KBM-7 (cell line): ENCODE measurements at regions not wholly inside any gene's neighbourhood (a gene's known extent, or its start where the extent isn't known, plus 50 kb on each side); places are given as distances from the start of the nearest gene placed in this dataset.

ENCODE experiments used
- DNase-seq: peaks from one replicate; pipeline ENCODE4 v3.0.0-alpha.2; 2015
- in situ Hi-C: fragments of 300-500 bp; cut with MboI; formaldehyde crosslinking; loops from 2 replicates; pipeline ENCODE4 v1.14.3; 2020; ENCODE audit warnings: low sequenced_read_pairs, low pct_unique_long_range_greater_than_20kb, mixed read lengths

DNA sequence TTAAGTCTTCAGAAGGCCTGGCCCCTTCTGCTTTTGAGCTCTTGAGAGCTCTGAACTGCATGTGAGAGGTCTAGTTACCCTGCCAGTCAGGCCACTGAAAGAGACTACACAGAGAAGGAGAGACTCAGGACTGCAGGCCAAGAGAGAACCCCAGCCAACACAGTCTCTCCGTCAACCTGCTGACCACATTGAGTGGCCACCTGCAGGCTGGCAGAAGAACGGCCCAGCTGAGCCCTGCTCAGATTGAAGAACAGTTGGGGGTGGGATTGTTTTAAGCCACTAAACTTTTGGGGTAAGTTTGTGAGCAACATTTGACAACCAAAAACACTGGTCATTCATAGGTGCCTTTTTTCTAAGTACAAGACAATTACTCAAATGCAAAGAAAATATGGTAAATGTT lies 273.5 kb upstream of the CCDC54 start:
- DNase-seq = no peak
- in situ Hi-C loops = no loop called here

DNA sequence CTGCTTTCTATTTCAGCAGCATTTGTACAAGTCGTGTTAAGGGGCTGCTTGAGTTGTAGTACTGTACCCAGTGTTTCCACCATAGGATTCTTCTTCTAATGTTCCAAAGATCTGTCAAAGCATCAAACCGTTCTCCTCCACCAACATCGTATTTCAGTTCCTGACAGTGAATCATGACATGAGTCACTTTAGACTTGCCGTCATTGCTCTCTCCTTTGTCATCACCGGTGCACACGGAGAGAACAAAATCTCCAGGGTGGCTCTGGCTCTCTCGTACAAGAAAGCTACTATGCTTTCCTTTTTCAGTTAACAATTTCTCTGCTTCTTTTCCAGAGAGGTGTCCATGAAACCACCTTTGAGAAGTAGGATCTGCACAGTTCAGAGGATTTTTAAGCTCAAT lies 270.9 kb upstream of the CCDC54 start:
- DNase-seq = no peak

DNA sequence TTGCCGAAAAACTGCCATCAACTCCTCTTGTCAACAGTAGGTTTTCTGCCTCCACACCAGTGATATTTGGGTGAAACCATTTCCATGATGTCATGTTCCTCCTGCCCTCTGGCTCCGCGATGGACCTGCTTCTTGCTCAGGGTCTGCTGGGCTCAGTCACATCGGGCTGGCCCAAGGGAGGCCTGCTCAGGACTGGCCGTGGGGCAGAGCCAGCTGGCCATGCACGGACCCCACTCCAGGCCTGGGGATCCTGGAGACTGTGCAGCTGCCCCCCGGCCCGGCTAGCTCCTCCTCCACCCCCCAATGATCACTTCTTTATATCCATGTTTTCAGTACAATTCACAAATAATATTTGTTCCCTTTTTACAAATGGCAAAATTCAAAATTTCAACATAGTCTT lies 270.3 kb upstream of the CCDC54 start:
- in situ Hi-C loops = no loop called here
- DNase-seq = no peak

More for the DNA sequence above, 270.9 kb upstream of the CCDC54 start:
- in situ Hi-C loops = no loop called here

DNA sequence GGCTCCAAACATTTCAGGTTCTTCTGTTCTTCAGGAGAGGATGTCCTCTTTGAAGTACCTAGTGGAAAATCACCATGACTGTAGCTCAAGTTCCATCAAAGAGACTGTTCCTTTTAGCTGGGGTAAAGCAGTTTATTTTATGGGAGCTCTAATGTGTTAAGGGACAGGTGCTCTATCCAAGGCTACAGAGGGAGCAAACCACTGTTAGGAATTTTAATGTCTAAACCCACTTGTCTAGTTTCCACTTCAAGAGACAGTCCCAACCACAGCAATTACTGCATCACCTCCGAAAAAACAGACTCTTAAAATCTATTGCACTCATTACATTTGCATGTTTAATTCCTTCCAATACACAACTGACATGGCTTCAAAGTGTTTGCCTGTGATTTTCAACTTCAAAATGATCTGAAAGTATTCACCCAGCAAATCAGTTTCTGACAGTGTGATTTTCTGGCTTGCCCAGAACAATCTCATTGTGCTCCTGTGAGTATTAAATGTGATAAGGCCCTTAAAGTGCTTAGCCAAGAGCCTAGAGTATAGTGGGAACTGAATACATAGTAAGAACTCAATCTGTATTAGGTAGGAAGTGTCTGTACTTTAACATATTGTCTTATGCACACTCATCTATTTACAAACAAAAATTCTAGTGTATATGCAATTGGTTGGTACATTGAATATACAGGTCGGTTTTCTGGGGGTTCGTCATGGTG lies 266.5 kb upstream of the CCDC54 start:
- in situ Hi-C loops = no loop called here
- DNase-seq = no peak

DNA sequence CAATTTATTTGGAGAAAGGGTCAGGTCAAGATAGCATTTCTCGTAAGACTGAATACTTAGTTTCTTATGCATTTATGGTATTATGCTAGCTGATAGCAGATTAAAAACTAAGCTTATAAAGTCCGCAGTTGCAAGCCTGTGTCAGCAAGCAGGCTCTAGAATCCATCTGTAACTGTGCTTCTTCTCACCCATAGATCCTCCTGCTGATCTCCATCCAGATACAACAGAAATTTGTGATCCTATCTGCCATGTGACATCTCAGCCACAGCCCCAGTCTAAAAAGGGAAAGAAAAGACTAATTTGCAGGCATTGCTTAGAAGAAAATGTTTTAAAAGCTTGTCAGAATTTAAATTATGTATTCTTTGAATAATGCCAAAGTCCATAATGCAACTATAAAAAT lies 265.4 kb upstream of the CCDC54 start:
- DNase-seq = no peak
- in situ Hi-C loops = no loop called here

DNA sequence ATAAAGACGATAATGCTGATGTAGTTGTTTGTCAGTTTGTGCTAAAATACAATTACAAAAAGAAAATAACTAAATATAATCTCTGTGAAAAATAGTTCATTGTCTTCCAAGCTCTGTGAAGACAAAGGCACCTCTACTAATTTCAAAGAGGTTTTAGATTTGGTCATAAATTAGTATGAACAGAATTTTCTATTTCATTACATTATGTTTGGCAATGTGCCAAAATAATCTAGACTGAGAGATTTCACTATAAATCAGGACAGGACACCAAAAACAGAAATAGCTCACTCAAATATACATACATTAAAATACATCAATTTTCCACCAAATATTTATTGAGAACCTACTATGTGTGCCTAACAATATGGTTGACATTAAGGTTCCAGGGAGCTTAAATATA lies 264.9 kb upstream of the CCDC54 start:
- in situ Hi-C loops = no loop called here
- DNase-seq = no peak

DNA sequence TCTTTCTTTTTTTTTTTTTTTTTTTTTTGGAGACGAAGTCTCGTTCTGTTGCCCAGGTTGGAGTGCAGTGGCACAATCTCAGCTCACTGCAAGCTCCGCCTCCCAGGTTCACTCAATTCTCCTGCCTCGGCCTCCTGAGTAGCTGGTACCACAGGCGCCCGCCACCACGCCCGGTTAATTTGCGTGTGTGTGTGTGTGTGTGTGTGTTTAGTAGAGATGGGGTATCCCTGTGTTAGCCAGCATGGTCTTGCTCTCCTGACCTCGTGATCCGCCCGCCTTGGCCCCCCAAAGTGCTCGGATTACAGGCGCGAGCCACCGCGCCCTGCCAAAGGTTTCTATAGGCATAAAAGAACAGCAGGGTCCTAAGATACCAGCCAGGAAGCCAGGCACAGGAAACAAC lies 261.0 kb upstream of the CCDC54 start:
- in situ Hi-C loops = no loop called here
- no peak for DNase-seq

DNA sequence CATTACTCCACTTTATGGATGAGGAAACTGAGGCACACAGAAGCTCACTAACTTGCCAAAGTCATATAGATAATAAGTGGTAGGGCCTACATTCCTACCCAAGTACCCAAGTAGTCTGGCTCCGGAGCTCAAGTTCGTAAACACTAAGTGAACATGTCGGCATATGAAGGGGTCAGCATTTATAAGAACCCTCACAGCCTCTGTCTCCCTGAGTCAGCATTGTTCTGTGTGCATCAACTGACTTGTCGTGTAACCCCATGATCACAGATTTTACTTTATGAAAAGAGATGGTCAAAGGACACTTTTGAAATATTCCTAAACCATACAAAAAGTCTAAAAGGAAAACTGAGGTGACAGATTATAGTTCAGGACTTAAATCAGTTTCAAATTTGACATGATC lies 260.1 kb upstream of the CCDC54 start:
- no peak for DNase-seq
- in situ Hi-C loops = no loop called here

DNA sequence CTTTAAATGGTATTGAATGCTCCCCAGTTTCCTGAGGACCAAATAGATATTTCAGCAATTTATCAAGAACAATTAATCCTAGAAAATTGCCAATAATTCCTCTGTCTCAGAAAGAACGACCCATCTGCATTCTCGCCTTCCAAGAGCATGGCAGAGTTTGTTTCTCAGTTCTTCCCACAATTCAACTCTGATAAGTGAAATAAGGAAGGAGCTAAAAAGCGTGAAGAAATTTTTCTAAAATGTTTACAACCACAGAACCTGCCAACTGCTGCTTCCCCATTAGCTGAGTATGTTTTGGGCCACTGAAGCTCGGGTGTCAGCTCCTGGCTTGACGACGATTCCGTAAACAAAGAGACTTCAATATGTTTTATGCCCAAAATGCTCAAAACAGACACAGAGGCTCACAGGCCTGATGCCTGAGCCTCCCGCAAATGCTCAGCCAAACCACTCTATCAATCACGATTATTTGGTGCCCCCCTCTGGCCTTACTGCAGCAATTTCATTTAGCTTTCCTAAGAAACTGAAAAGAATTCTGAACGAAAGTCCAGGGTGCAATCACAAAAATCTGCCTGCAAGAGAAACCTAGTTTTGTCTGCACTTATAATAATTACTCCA lies 259.2 kb upstream of the CCDC54 start:
- in situ Hi-C loops = no loop called here
- DNase-seq = peak; percentile 59

DNA sequence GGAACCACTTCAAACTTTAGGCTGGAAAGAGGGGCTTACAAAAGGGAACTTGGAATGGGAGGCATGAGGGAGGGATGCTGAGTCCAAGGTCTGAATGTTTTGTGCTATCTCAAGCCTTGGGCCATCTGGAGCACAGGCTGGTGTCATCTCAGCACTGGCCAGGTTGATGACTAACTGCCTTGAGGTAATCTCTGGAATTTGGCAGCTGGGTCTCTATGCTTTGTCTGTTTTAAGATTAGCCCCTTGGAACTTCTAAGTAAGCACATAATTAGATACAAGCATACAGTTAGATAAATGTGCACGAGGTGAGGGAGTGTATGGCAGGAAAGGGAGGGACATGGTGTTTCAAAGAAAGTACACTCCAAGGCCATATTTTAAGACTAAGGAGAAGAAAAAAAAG lies 252.4 kb upstream of the CCDC54 start:
- in situ Hi-C loops = no loop called here
- no peak for DNase-seq

DNA sequence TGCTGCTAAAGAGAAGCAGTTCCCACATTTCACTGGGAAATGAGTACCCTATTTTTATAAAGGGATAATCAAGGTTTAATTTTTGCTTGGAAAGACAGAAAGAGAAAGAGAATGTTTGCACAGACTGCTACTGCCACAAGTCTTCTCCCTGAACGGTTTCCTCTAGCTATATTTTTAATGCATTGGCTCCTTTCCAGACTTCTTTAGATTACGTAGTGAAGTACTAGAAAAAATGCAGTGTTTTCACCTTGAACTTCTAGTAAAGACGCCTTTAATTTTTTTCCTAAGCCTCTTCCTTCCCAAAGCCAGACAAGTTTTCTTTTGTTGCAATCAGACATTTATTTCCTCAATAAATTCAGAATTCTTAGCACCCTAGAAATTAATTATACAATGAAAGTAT lies 248.3 kb upstream of the CCDC54 start:
- in situ Hi-C loops = no loop called here

DNA sequence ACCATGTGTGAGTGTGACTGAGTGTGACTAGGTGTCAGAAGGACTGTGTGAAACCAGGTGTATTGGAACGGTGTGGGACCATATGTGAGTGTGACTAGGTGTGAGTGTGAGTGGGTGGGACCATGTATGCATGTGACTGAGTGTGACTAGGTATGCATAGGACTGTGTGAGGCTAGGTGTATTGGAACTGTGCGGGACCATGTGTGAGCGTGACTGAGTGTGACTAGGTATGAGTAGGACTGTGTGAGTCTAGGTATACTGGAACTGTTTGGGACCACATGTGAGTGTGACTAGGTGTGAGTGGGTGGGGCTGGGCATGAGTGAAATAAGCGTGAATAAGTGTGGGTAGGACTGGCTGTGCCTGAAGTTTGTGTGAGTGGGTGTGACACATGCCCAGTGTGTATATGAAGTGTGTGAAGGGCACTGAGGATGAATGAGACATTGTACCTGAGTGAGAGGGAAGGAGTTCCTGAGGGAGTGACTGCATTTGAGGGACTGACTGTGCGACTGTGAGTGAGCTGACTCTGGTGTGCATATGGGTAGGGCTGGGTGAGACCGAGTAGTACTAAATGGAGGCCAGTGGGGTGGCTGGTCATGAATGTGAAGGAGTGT lies 247.0 kb upstream of the CCDC54 start:
- DNase-seq = no peak
- in situ Hi-C loops = no loop called here

More for the DNA sequence above, 248.3 kb upstream of the CCDC54 start:
- DNase-seq = no peak

DNA sequence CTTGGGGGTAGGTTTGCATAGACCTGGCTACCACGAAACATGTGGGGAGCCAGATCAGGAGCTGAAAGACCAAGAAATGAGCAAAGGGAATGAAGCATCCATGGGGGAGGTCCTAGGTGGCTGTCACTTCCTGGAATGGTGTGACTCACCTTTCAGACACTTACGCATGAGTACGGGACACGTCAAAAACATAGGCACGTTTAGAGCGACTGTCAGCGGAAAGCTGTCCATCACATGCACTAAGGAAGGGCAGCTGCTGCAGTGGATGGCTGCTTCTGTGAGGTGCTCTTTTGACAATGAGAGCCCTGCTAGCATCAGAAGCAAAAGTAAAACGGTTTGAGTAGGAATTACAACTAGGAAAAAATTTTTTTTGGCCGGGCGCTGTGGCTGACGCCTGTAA lies 244.6 kb upstream of the CCDC54 start:
- in situ Hi-C loops = no loop called here
- no peak for DNase-seq

DNA sequence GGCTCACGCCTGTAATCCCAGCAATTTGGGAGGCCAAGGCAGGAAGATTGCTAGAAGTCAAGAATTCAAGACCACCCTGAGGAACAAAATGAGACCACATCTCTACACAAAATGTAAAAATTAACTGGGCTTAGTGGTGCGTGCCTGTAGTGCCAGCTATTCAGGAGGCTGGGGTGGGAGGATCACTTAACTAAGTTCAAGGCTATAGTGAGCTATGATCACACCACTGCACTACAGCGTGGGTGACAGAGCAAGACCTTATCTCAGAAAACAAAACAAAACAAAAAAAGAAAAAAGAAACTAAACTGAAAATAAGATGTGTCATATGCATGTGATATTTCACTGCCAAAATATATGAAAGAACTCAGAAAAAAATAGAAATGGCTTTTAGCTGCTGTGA lies 243.3 kb upstream of the CCDC54 start:
- no peak for DNase-seq

DNA sequence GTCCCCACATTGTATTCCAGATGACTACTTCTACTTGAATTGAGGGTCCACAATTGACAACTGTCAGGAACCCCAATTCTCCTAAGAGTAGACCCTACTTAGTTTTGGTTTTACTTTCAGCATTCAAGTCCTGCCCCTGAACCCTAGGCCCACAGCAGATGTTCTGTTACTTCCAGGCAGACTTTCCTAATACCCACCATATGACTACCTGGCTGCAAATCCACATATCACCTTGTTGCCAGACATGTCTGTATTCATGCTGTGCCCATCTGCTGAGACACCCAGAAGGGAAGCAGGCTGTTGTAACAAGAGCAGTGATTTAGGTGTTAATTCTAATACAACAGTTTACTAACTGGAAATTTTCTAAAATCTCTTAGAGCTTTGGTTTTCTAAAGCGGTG lies 235.1 kb upstream of the CCDC54 start:
- DNase-seq = no peak
- in situ Hi-C loops = no loop called here

More for the DNA sequence above, 243.3 kb upstream of the CCDC54 start:
- in situ Hi-C loops = no loop called here

DNA sequence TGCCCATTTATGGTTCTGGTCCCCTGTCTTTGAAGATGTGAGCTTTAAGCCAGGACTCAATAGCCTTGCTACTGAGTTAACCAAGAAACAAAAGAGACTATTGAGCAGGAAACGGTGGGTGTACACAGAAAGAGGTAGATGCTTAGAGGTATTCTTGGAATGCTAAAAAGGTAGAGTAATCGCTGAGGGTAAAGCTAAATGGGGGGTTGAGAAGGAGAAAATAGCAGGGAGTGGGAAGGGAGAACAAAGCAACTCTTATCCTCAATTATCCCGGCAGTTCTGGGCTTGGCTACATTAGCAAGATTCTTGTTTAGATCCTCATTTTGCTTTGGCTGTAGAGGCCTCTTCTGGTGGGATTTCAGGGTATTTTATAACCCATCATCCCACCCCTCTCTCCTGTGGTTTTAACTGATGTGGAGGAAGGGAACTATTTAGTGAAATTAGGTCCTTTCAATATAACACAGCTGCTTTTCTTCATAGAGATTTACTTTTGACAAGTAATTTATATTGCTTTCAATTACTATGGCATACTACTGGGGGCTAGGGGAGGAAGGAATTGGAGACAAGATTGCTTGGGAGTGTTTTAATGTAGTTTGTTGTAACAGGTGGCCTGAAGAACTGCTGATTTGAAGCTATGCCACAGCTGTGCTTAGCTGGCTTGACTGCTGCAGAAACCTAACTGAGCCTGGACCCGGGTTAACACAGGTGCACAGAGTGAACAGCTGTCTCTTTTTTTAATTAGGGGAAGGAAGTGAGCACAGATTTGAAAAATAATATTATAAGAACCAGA lies 234.3 kb upstream of the CCDC54 start:
- no peak for DNase-seq
- in situ Hi-C loops = no loop called here

DNA sequence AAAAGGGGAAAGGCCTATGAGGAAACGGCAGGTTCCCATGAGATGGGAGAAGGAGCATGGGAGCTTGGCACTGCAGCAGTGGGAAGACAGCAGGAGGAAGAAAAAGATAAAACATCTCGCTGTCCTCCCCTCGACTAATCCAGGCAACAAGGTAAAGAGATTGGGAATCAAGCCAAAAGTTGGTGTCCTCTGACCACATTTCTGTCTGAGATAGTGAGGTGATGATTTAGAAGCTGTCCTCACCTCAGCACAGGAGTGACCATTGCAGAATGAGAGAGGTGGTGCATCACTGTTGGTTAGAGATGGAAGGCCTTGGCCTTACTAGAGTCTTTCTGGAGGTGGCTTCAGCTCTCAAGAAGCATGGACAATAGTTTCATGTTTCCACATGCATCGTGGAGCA lies 226.6 kb upstream of the CCDC54 start:
- in situ Hi-C loops = no loop called here
- DNase-seq = no peak

DNA sequence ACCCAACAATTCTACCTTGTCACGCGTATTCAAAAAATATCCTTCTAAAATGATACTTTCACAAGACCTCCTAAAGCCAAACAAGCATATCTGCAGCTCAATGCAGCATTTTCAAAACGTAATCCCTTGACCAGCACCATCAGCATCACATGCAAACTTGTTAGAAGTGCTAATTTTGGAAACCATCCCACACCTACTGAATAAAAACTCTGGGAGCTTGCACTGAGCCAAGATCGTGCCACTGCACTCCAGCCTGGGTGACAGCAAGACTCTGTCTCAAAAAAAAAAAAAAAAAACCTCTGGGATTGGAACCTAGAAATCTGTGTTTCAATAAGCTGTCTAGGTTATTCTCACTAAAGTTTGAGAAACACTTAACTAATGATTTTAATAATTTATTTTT lies 223.3 kb upstream of the CCDC54 start:
- DNase-seq = no peak
- in situ Hi-C loops = no loop called here

DNA sequence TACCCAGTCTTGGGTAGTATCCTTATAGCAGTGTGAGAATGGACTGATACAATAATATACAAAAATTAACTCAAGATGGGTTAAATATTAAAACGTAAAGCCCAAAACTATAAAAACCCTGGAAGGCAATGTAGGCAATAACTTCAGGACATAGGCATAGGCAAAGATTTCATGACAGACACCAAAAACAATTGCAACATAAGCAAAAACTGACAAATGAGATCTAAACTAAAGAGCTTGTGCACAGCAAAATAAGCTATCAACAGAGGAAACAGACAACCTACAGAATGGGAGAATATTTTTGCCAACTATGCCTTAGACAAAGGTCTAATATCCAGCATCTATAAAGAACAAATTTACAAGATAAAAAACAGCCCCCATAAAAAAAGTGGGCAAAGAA lies 204.8 kb upstream of the CCDC54 start:
- DNase-seq = no peak
- in situ Hi-C loops = no loop called here

DNA sequence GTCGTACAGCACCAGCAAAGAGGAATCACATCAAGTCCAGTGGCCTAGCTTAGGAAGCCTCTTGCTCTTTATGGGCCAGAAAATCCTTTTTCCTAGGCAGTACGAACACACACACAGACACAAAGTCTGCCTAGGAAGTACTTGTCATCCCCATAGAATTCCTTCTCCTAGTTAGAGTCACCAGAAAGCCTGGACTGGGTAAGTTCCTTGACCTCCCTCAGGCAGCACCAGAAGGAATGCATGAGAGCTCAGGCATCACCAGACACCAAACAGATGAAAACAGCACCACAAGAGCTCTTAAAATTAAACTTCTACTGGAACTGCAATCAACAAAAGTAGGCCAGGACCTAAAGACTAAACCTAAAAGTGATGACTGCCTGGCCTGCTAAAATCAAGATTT lies 192.9 kb upstream of the CCDC54 start:
- no peak for DNase-seq
- in situ Hi-C loops = no loop called here
